GM12874 (cell line): ENCODE measurements at regions not wholly inside any gene's neighbourhood (a gene's known extent, or its start where the extent isn't known, plus 50 kb on each side); places are given as distances from the start of the nearest gene placed in this dataset.

Experiments
- TF ChIP-seq, protein P1 (sequence below): IDR thresholded peaks from 2 replicates; pipeline ENCODE4 v1.5.1; 2011; ENCODE audit warnings: low read depth, mild to moderate bottlenecking, control low read depth, low read length, moderate library complexity; ENCODE audit not compliant: insufficient read depth

GRCh38 chr20:24733416-24733815, 215.7 kb upstream of the CST7 start:
- TF ChIP-seq, protein P1, sequence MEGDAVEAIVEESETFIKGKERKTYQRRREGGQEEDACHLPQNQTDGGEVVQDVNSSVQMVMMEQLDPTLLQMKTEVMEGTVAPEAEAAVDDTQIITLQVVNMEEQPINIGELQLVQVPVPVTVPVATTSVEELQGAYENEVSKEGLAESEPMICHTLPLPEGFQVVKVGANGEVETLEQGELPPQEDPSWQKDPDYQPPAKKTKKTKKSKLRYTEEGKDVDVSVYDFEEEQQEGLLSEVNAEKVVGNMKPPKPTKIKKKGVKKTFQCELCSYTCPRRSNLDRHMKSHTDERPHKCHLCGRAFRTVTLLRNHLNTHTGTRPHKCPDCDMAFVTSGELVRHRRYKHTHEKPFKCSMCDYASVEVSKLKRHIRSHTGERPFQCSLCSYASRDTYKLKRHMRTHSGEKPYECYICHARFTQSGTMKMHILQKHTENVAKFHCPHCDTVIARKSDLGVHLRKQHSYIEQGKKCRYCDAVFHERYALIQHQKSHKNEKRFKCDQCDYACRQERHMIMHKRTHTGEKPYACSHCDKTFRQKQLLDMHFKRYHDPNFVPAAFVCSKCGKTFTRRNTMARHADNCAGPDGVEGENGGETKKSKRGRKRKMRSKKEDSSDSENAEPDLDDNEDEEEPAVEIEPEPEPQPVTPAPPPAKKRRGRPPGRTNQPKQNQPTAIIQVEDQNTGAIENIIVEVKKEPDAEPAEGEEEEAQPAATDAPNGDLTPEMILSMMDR = no peak

GRCh38 chr20:24734139-24734538, 214.9 kb upstream of the CST7 start:
- TF ChIP-seq, protein P1 = no peak

DNA sequence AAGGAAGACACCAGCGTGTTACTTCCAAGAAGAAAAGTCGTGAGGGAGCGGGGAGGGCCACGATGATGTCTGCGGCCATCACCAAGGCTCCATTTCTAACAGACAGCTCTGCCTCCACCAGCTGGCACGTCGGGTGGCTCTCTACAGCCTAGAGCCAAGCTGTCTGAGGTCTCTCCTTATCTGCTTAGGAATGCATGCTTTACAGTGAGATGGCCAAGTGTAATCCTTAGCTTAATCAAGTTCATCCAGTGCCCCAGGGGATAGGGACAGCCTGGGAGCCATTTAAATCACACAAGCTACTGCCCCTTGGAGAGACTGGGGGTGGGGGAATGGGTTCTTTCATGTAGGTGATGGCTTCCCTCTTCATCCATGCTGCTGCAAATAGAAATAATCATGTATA, 213.8 kb upstream of the CST7 start:
- TF ChIP-seq, protein P1 = no peak

DNA sequence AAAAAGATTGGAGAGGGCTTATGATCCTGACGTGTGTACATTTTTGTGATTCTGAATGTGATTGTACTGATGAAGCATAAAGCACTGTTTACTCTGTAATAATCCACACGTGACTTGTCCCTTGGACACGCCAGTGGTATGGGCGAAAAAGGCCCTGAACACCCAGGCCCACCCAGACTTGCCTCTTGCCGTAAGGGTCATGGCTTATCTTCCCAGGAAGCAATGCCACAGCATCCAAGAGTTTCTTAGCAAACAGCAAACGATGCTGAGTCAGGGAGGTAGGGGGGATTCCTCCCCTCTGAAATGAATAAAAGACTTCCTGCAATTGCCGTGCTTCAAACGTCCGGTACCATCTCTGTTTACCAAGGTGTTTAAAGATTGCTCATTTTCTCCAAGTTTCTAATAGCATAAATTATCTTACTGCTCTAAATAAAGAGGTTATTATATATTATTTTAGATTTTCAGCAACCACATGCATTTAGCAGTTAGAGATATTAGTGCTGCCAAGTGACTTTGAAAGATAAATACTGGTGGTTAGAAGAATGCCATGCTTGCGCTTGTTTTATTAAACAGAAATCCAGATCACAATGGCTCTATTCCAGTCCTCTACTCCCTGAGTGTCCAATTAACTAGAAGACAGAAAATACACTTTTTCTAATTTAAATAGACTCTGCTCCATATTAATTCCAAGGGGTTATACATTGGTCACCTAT, 212.8 kb upstream of the CST7 start:
- TF ChIP-seq, protein P1 = no peak

GRCh38 chr20:24736844-24737211, 212.2 kb upstream of the CST7 start:
- TF ChIP-seq, protein P1 = no peak

DNA sequence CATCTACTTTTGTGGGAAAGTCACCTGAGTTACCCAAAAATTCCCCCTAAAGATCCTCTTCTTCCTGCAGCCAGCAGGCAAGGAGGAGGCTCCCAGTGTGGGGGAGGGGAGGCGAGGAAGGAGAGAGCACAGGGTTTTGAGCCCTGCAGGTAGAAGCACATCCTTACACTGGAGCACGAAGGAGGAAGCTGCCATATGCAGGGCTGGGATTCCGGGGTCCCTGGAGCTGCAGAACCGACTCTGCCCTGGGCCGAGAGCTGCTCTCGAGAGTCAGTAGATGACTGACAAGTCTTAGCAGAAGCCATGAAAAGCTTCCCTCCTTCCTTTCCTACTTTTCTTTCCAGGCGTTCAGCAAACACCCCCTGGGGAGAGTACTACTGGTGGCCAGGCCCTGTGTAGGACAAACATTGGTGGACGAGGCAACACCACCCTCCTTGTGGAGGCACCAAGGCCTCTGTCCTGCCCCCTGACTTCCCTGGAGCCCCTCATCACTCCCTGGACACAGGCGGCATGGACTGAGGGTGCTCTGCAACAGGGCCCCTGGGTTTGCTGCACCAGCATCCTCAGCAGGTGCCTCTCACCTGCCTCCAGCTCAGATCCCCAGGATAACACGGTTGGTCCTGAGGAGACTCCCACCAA, 211.7 kb upstream of the CST7 start:
- TF ChIP-seq, protein P1 = no peak

- TF ChIP-seq, protein P1 = no peak
Measured at GRCh38 chr20:24738058-24738775, 210.9 kb upstream of the CST7 start.
